GM18507 (cell line): ENCODE measurements at regions not wholly inside any gene's neighbourhood (a gene's known extent, or its start where the extent isn't known, plus 50 kb on each side); places are given as distances from the start of the nearest gene placed in this dataset.
"Not testable (repeated sequence)": the region's sequence is repeated elsewhere in the genome, so short reads cannot be mapped to it uniquely, and the experiment has no call there.

Source experiments
- DNase-seq: peaks from one replicate; pipeline ENCODE4 v3.0.0; 2011; ENCODE audit warnings: low read depth; ENCODE audit not compliant: insufficient read length; ENCODE audit errors: extremely low spot score
- FAIRE-seq: peaks from 2 replicates; lab custom pipeline; 2011; peaks lifted over from hg19 to GRCh38; lab: Jason Lieb, UNC

GRCh38 chr2:47728551-47728950 lies 54.4 kb upstream of the MSH6 start:
- FAIRE-seq = no peak
- DNase-seq = no peak

GRCh38 chr2:47727956-47728355 lies 55.0 kb upstream of the MSH6 start:
- DNase-seq (no peak), FAIRE-seq (no peak)

- DNase-seq = not testable (repeated sequence)
- peak; percentile 87 for FAIRE-seq
Measured at GRCh38 chr2:47726978-47727377, 56.0 kb upstream of the MSH6 start.

- FAIRE-seq (no peak), DNase-seq (no peak)
Measured at GRCh38 chr2:47725808-47726207, 57.1 kb upstream of the MSH6 start.

- DNase-seq (peak; percentile 66), FAIRE-seq (peak; percentile 99)
Measured at GRCh38 chr2:47724221-47724981, 58.5 kb upstream of the MSH6 start.

GRCh38 chr2:47721296-47721695 lies 61.6 kb upstream of the MSH6 start:
- DNase-seq (no peak), FAIRE-seq (no peak)

GRCh38 chr2:47720559-47720958 lies 62.4 kb upstream of the MSH6 start:
- DNase-seq = no peak
- no peak for FAIRE-seq

- FAIRE-seq (peak; percentile 88), DNase-seq (no peak)
Measured at GRCh38 chr2:47720036-47720435, 62.9 kb upstream of the MSH6 start.

GRCh38 chr2:47719099-47719498 lies 63.8 kb upstream of the MSH6 start:
- FAIRE-seq (peak; percentile 78), DNase-seq (peak; percentile 32)

GRCh38 chr2:47716307-47716706 lies 66.6 kb upstream of the MSH6 start:
- not testable (repeated sequence) for DNase-seq, FAIRE-seq

GRCh38 chr2:47715552-47715951 lies 67.4 kb upstream of the MSH6 start:
- FAIRE-seq (no peak), DNase-seq (no peak)

- FAIRE-seq = peak; percentile 68
Measured at GRCh38 chr2:47708801-47709499, 74.0 kb upstream of the MSH6 start.

GRCh38 chr2:47704287-47704686 lies 78.7 kb upstream of the MSH6 start:
- FAIRE-seq (no peak), DNase-seq (no peak)

More at GRCh38 chr2:47708801-47709499, 74.0 kb upstream of the MSH6 start:
- no peak for DNase-seq

- FAIRE-seq = no peak
Measured at GRCh38 chr2:47699533-47700215, 83.3 kb upstream of the MSH6 start.

GRCh38 chr2:47698436-47698972 lies 84.4 kb upstream of the MSH6 start:
- FAIRE-seq, DNase-seq: not testable (repeated sequence)

More at GRCh38 chr2:47699533-47700215, 83.3 kb upstream of the MSH6 start:
- DNase-seq = no peak

GRCh38 chr2:47697681-47698435 lies 85.1 kb upstream of the MSH6 start:
- not testable (repeated sequence) for FAIRE-seq, DNase-seq

GRCh38 chr2:47697000-47697601 lies 85.8 kb upstream of the MSH6 start:
- FAIRE-seq = peak; percentile 88
- no peak for DNase-seq

- FAIRE-seq (no peak), DNase-seq (no peak)
Measured at GRCh38 chr2:47696478-47696831, 86.5 kb upstream of the MSH6 start.
